Tibial nerve (tissue), 4 donors: ENCODE measurements at regions not wholly inside any gene's neighbourhood (a gene's known extent, or its start where the extent isn't known, plus 50 kb on each side); places are given as distances from the start of the nearest gene placed in this dataset.

Experiments
- CTCF ChIP-seq, 5 experiments: fragments of 200-600 bp in 3 of 5; fragments of 450-650 bp in 2 of 5; sonication (generic) in 3 of 5; IDR thresholded peaks; one replicate each; pipeline ENCODE4 v1.5.1; 2016 to 2019; ENCODE audit warnings: antibody characterized with exemption in 5 of 5, mild to moderate bottlenecking in 3 of 5, moderate library complexity in 2 of 5
- EP300 ChIP-seq, 2 donors: sonication (generic); formaldehyde crosslinking; IDR thresholded peaks; one replicate each; pipeline ENCODE4 v1.6.1; 2017; ENCODE audit warnings: antibody characterized with exemption in 2 of 2, mild to moderate bottlenecking in 1 of 2
- POLR2A ChIP-seq, 2 donors: fragments of 450-650 bp; IDR thresholded peaks; one replicate each; pipeline ENCODE4 v1.6.1; 2017; ENCODE audit warnings: antibody characterized with exemption in 2 of 2, mild to moderate bottlenecking in 2 of 2, moderate library complexity in 2 of 2

- TF ChIP-seq CTCF (IDR thresholded peaks at IDR 0.05) (no peak), EP300 (IDR thresholded peaks at IDR 0.05) (no peak), POLR2A (IDR thresholded peaks at IDR 0.05) (no peak)
These were observed 246.5 kb downstream of the PPP1R2C start for GRCh38 chrX:42531441-42531840.
